DND-41 (cell line): ENCODE measurements at regions not wholly inside any gene's neighbourhood (a gene's known extent, or its start where the extent isn't known, plus 50 kb on each side); places are given as distances from the start of the nearest gene placed in this dataset.
"Not testable (repeated sequence)": the region's sequence is repeated elsewhere in the genome, so short reads cannot be mapped to it uniquely, and the experiment has no call there.

Experiments
- ATAC-seq: fragments of 200-7000 bp; cut with Tn5 transposase; 3 replicates; pipeline ENCODE4 v1.9.1; 2021; ENCODE audit warnings: low read depth; ENCODE audit not compliant: insufficient read depth
- DNase-seq: peaks from one replicate; pipeline ENCODE4 v3.0.0-alpha.2; 2020
- H2AFZ ChIP-seq: 2 replicates; pipeline ENCODE4 v1.6.0; 2012; ENCODE audit warnings: low read depth, low read length
- H3K27ac ChIP-seq: 2 replicates; pipeline ENCODE4 v1.5.1; 2012; ENCODE audit warnings: low read length, inconsistent platforms
- H3K27me3 ChIP-seq: fragments of 200-600 bp; sonication (generic); 2 replicates; pipeline ENCODE4 v1.6.0; 2012; ENCODE audit warnings: low read length, mild to moderate bottlenecking, inconsistent platforms; ENCODE audit not compliant: insufficient read depth, poor library complexity
- H3K36me3 ChIP-seq: 2 replicates; pipeline ENCODE4 v1.5.1; 2012; ENCODE audit warnings: low read length, inconsistent platforms; ENCODE audit not compliant: insufficient read depth
- H3K4me1 ChIP-seq: 2 replicates; pipeline ENCODE4 v1.5.1; 2012; ENCODE audit warnings: mild to moderate bottlenecking, low read length; ENCODE audit not compliant: insufficient read depth
- H3K4me2 ChIP-seq: 2 replicates; pipeline ENCODE4 v1.6.0; 2012; ENCODE audit warnings: mild to moderate bottlenecking, moderate library complexity, low read length, inconsistent platforms; ENCODE audit not compliant: insufficient read depth
- H3K4me3 ChIP-seq, 2 experiments: fragments of 200-600 bp in 1 of 2; shearing (Covaris generic) in 1 of 2; 2 replicates each; pipeline ENCODE4 v1.5.1; 2012 to 2016; ENCODE audit warnings: inconsistent platforms in 2 of 2, low read length in 2 of 2, mild to moderate bottlenecking in 2 of 2, low read depth in 1 of 2, moderate library complexity in 1 of 2
- H3K79me2 ChIP-seq: 2 replicates; pipeline ENCODE4 v1.6.0; 2012; ENCODE audit warnings: low read length, inconsistent platforms; ENCODE audit not compliant: insufficient read depth
- H3K9ac ChIP-seq: 2 replicates; pipeline ENCODE4 v1.6.0; 2012; ENCODE audit warnings: low read depth, mild to moderate bottlenecking, inconsistent platforms, low read length, moderate library complexity
- H3K9me3 ChIP-seq: 2 replicates; pipeline ENCODE4 v1.5.1; 2012; ENCODE audit warnings: low read length, moderate library complexity, mild to moderate bottlenecking, inconsistent platforms; ENCODE audit not compliant: insufficient read depth, severe bottlenecking
- H4K20me1 ChIP-seq: 2 replicates; pipeline ENCODE4 v1.6.0; 2012; ENCODE audit warnings: low read length; ENCODE audit not compliant: insufficient read depth
- EZH2 ChIP-seq: IDR thresholded peaks from 3 replicates; pipeline ENCODE4 v1.6.1; 2012; ENCODE audit warnings: borderline replicate concordance, low read depth, mild to moderate bottlenecking, moderate library complexity, low read length, inconsistent platforms; ENCODE audit not compliant: severe bottlenecking
- TF ChIP-seq, protein P1 (sequence below): IDR thresholded peaks from 2 replicates; pipeline ENCODE4 v1.5.1; 2012; ENCODE audit warnings: borderline replicate concordance, low read length, moderate library complexity, mild to moderate bottlenecking; ENCODE audit not compliant: poor library complexity, severe bottlenecking; ENCODE audit errors: extremely low read depth

- Histone ChIP-seq H3K36me3 (no peaks in the 10 kb centered on the region), H3K27ac (no peak overlapping the region), H3K4me1 (no peaks in the 10 kb centered on the region), H3K27me3 (no peaks in the 10 kb centered on the region), H3K4me3 (no peak overlapping the region), H3K9ac (no peak overlapping the region), H3K4me2 (no peak overlapping the region), H3K79me2 (no peaks in the 10 kb centered on the region), H3K9me3 (no peaks in the 10 kb centered on the region), H2AFZ (no peak overlapping the region), H4K20me1 (no peaks in the 10 kb centered on the region)
- ATAC-seq = no peak
- DNase-seq = no peak
- no peak for TF ChIP-seq EZH2
- TF ChIP-seq, protein P1, sequence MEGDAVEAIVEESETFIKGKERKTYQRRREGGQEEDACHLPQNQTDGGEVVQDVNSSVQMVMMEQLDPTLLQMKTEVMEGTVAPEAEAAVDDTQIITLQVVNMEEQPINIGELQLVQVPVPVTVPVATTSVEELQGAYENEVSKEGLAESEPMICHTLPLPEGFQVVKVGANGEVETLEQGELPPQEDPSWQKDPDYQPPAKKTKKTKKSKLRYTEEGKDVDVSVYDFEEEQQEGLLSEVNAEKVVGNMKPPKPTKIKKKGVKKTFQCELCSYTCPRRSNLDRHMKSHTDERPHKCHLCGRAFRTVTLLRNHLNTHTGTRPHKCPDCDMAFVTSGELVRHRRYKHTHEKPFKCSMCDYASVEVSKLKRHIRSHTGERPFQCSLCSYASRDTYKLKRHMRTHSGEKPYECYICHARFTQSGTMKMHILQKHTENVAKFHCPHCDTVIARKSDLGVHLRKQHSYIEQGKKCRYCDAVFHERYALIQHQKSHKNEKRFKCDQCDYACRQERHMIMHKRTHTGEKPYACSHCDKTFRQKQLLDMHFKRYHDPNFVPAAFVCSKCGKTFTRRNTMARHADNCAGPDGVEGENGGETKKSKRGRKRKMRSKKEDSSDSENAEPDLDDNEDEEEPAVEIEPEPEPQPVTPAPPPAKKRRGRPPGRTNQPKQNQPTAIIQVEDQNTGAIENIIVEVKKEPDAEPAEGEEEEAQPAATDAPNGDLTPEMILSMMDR = no peak
Measured at GRCh38 chr6:15818044-15818443, 155.2 kb upstream of the DTNBP1 start.

DNA sequence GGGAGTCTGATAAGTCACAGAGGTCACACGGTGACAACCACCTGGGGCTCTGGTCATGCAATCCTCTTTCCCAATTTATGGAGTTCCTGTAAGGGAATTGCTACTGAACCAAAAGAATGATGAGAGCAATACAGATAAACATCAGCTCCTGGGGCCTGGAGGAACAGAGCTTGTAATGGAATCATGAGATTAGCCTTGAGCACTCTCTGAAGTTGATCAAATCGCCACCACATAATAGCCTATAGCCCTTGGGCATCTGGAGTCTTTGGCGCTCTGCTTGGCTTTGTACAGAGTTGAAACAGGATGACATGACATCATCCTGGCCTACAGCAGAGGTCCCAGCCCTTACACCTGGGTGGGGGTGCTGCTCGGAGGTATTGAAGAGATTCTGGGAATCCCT, 154.3 kb upstream of the DTNBP1 start:
- Histone ChIP-seq H3K4me3 (no peak overlapping the region), H3K36me3 (no peaks in the 10 kb centered on the region), H3K27me3 (no peaks in the 10 kb centered on the region), H3K4me2 (no peak overlapping the region), H3K9ac (no peak overlapping the region), H4K20me1 (no peaks in the 10 kb centered on the region), H3K9me3 (no peaks in the 10 kb centered on the region), H3K4me1 (no peaks in the 10 kb centered on the region), H3K79me2 (no peaks in the 10 kb centered on the region), H2AFZ (no peak overlapping the region), H3K27ac (no peak overlapping the region)
- TF ChIP-seq, protein P1 = no peak
- no peak for TF ChIP-seq EZH2
- DNase-seq (no peak), ATAC-seq (no peak)

GRCh38 chr6:15816661-15817060, 153.8 kb upstream of the DTNBP1 start:
- Histone ChIP-seq H3K36me3 (no peaks in the 10 kb centered on the region), H3K79me2 (no peaks in the 10 kb centered on the region), H2AFZ (no peak overlapping the region), H3K9ac (no peak overlapping the region), H3K4me1 (no peaks in the 10 kb centered on the region), H3K4me2 (no peak overlapping the region), H3K27ac (no peak overlapping the region), H3K4me3 (no peak overlapping the region), H3K9me3 (no peaks in the 10 kb centered on the region), H3K27me3 (no peaks in the 10 kb centered on the region), H4K20me1 (no peaks in the 10 kb centered on the region)
- DNase-seq (no peak), ATAC-seq (no peak)
- TF ChIP-seq, protein P1 = no peak
- no peak for TF ChIP-seq EZH2

DNA sequence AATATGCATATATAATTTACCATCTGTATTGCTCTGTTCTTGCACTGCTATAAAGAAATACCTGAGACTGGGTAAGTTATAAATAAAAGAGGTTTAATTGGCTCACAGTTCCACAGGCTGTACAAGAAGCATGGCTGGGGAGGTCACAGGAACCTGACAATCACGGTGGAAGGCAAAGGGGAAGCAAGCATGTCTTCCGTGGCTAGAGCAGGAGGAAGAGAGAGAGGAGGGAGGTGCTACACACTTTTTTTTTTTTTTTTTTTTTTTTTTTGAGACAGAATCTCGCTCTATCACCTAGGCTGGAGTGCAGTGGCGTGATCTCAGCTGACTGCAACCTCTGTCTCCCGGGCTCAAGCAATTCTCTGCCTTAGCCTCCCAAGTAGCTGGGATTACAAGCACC, 150.9 kb upstream of the DTNBP1 start:
- H3K79me2 ChIP-seq, H3K9me3 ChIP-seq, H3K4me1 ChIP-seq, H3K9ac ChIP-seq, DNase-seq, ATAC-seq, H3K27me3 ChIP-seq, H3K27ac ChIP-seq, H3K4me3 ChIP-seq, H3K36me3 ChIP-seq, H4K20me1 ChIP-seq, H2AFZ ChIP-seq, H3K4me2 ChIP-seq: not testable (repeated sequence)
